ENCODE measurements at regions not wholly inside any gene's neighbourhood (a gene's known extent, or its start where the extent isn't known, plus 50 kb on each side); places are given as distances from the start of the nearest gene placed in this dataset.

DNA sequence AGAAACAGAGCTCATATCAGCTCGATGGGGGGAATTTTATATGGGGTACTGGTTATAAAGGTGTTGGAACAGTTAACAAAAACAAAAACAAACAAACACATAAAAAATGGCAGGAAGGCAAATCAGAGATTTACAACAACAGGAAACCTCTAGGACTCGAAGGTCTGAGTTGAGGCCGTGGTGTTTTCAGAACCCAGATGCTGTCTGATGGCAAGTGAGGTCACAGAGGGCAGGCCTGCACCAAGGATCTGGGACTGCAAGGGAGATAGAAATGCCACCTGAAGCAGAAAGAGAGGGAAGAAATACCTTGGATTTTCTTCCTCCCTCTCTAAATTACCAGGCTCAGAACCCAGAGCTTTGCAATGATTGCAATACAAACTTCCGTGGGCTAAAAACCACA lies 429.5 kb downstream of the ZNF521 start:
- no peak for ATAC-seq (ENCODE audit: low read depth)
- H4K5ac ChIP-seq (ENCODE audit: low read depth, low read length): no peak overlapping the region
- DNase-seq: no peak

More for the DNA sequence above, 429.5 kb downstream of the ZNF521 start:
- Histone ChIP-seq H3K4me1 (ENCODE audit: control insufficient read depth, insufficient read depth, low read length) (no peaks in the 10 kb centered on the region), H3K9me1 (ENCODE audit: insufficient read depth, low read length) (no peaks in the 10 kb centered on the region), H4K8ac (ENCODE audit: low read depth in 2 of 2, low read length in 2 of 2) (no peak overlapping the region), H2BK120ac (ENCODE audit: low read depth, low read length) (no peak overlapping the region), H2AK5ac (ENCODE audit: low read depth, low read length) (no peak overlapping the region), H3K27me3 (ENCODE audit: control insufficient read depth, insufficient read depth, low read length) (peaks cover 36% of the 10 kb centered on the region), H3K56ac (ENCODE audit: extremely low read depth, insufficient read depth, low read length) (no peak overlapping the region), H3K4me3 (ENCODE audit: insufficient read depth, low read depth, low read length) (no peak overlapping the region), H2AFZ (replicated peaks; ENCODE audit: low read length, poor library complexity) (no peak overlapping the region), H3K18ac (ENCODE audit: low read depth, low read length) (no peak overlapping the region), H4K20me1 (ENCODE audit: insufficient read depth, low read length) (no peaks in the 10 kb centered on the region), H3K9me3 (ENCODE audit: control insufficient read depth, insufficient read depth, low read length) (no peaks in the 10 kb centered on the region), H2AK9ac (replicated peaks; ENCODE audit: low read depth, low read length, poor library complexity) (no peak overlapping the region), H3K23ac (ENCODE audit: low read depth, low read length) (no peak overlapping the region), H3K9ac (ENCODE audit: low read depth, low read length) (no peak overlapping the region), H3K27ac (ENCODE audit: insufficient read depth, low read length) (no peak overlapping the region), H3K79me1 (ENCODE audit: low read depth in 1 of 2, low read length in 2 of 2) (no peaks in the 10 kb centered on the region), H3K36me3 (ENCODE audit: control insufficient read depth, insufficient read depth, low read length) (no peaks in the 10 kb centered on the region), H2BK20ac (ENCODE audit: low read depth, low read length) (no peak overlapping the region), H2BK15ac (ENCODE audit: low read depth, low read length) (no peak overlapping the region), H3K14ac (replicated peaks; ENCODE audit: low read depth, low read length) (no peak overlapping the region), H3K4ac (ENCODE audit: low read depth, low read length) (no peak overlapping the region), H2BK5ac (ENCODE audit: low read depth, low read length, poor library complexity, severe bottlenecking) (no peak overlapping the region), H3K4me2 (ENCODE audit: low read depth, low read length) (no peak overlapping the region), H4K91ac (ENCODE audit: insufficient read depth, low read depth, low read length) (no peak overlapping the region)
- TF ChIP-seq FOS (IDR thresholded peaks at IDR 0.05; ENCODE audit: low read depth, low read length) (no peak), RFX5 (IDR thresholded peaks at IDR 0.05; ENCODE audit: low read depth, low read length) (no peak), NFE2L2 (IDR thresholded peaks at IDR 0.05; ENCODE audit: low read depth, low read length) (no peak), POLR2A (IDR thresholded peaks at IDR 0.05; ENCODE audit: low read depth, low read length) (no peak), CHD1 (IDR thresholded peaks at IDR 0.05; ENCODE audit: low read depth, low read length) (no peak), RAD21 (IDR thresholded peaks at IDR 0.05; ENCODE audit: low read length) (no peak), MAFK (IDR thresholded peaks at IDR 0.05; ENCODE audit: low read depth, low read length) (no peak)
- dilution Hi-C loops (cut with HindIII; ENCODE audit: low sequenced_read_pairs, unreplicated experiment) (no loop called here), intact Hi-C loops (cut with micrococcal nuclease) (no loop called here), in situ Hi-C loops (cut with MboI; ENCODE audit: low sequenced_read_pairs) (no loop called here)
- WGBS, 2 experiments (ENCODE audit: extremely low coverage in 2 of 2, insufficient read length in 1 of 2): no CpG with 5 or more reads among the region's 4 CpGs
- POLR2A ChIA-PET (ENCODE audit: unreplicated experiment): no interaction called here
- BruUV-seq (replicated peaks): no TSS peak
- CTCF ChIA-PET: no interaction called here
